Endothelial cell of umbilical vein (primary cell): ENCODE measurements at regions not wholly inside any gene's neighbourhood (a gene's known extent, or its start where the extent isn't known, plus 50 kb on each side); places are given as distances from the start of the nearest gene placed in this dataset.

Experiments used
- BruUV-seq: library from RNA; stranded (reverse); fragments of 400-500 nt; replicated peaks from 2 replicates; lab custom pipeline; 2021; lab: Mats Ljungman, UMichigan
- CTCF ChIA-PET: fragments of 300-600, 350-600 bp; sonication (Branson Sonifier 250); formaldehyde crosslinking; loops from one replicate; lab custom pipeline; 2021; ENCODE audit warnings: antibody characterized with exemption, inconsistent platforms; lab: Charles Lee
- POLR2A ChIA-PET: fragments of 300-600, 350-600 bp; sonication (Branson Sonifier 250); formaldehyde crosslinking; loops from one replicate; lab custom pipeline; 2021; ENCODE audit warnings: antibody characterized with exemption, inconsistent platforms; lab: Charles Lee
- DNase-seq: peaks from one replicate; pipeline ENCODE4 v3.0.0-alpha.2; 2011; ENCODE audit warnings: low read depth, low spot score
- FAIRE-seq: peaks from 2 replicates; lab custom pipeline; 2011; peaks lifted over from hg19 to GRCh38; lab: Jason Lieb, UNC
- H2AFZ ChIP-seq: 2 replicates; pipeline ENCODE4 v1.6.0; 2012; ENCODE audit warnings: low read depth, low read length, control low read depth, inconsistent platforms
- H3K27ac ChIP-seq: 2 replicates; pipeline ENCODE4 v1.5.1; 2011; ENCODE audit warnings: low read depth, mild to moderate bottlenecking, control low read depth, low read length, moderate library complexity; ENCODE audit not compliant: insufficient read depth
- H3K27me3 ChIP-seq, 2 experiments: 2 replicates each; pipeline versions ENCODE4 v1.6.0 to v1.6.1; 2011; ENCODE audit warnings: low read length in 2 of 2, mixed read lengths in 1 of 2; ENCODE audit not compliant: control insufficient read depth in 2 of 2, insufficient read depth in 2 of 2
- H3K36me3 ChIP-seq, 2 experiments: 2 replicates in 1 of 2; 3 replicates in 1 of 2; pipeline ENCODE4 v1.5.1; 2011; ENCODE audit warnings: low read length in 2 of 2, mild to moderate bottlenecking in 1 of 2, moderate library complexity in 1 of 2; ENCODE audit not compliant: control insufficient read depth in 2 of 2, insufficient read depth in 2 of 2; ENCODE audit errors: extremely low read depth in 1 of 2
- H3K4me1 ChIP-seq: 3 replicates; pipeline ENCODE4 v1.5.1; 2011; ENCODE audit warnings: mild to moderate bottlenecking, low read length; ENCODE audit not compliant: control insufficient read depth, insufficient read depth; ENCODE audit errors: extremely low read depth
- H3K4me2 ChIP-seq: 2 replicates; pipeline ENCODE4 v1.6.1; 2011; ENCODE audit warnings: low read length, control low read depth, mixed read lengths; ENCODE audit not compliant: insufficient read depth
- H3K4me3 ChIP-seq, 3 experiments: fragments of 200-600 bp in 1 of 3; sonication (generic), shearing (Covaris generic) in 1 of 3; replicated peaks in 1 of 3; 2 replicates each; pipeline ENCODE4 v1.5.1; 2011 to 2016; ENCODE audit warnings: control low read depth in 3 of 3, low read length in 3 of 3, mild to moderate bottlenecking in 2 of 3, inconsistent platforms in 1 of 3, low read depth in 1 of 3, moderate library complexity in 1 of 3; ENCODE audit not compliant: insufficient read depth in 1 of 3
- H3K79me2 ChIP-seq: 2 replicates; pipeline ENCODE4 v1.6.0; 2012; ENCODE audit warnings: low read length, inconsistent platforms; ENCODE audit not compliant: control insufficient read depth, insufficient read depth
- H3K9ac ChIP-seq: replicated peaks from 2 replicates; pipeline ENCODE3; 2011; ENCODE audit warnings: low read length, control low read depth; ENCODE audit not compliant: insufficient read depth; ENCODE audit errors: extremely low read depth
- H3K9me1 ChIP-seq: replicated peaks from 3 replicates; pipeline ENCODE4 v1.6.0; 2011; ENCODE audit warnings: mild to moderate bottlenecking, low read length; ENCODE audit not compliant: control insufficient read depth, insufficient read depth; ENCODE audit errors: extremely low read depth
- H3K9me3 ChIP-seq: replicated peaks from 2 replicates; pipeline ENCODE4 v1.5.1; 2012; ENCODE audit warnings: low read length, inconsistent platforms; ENCODE audit not compliant: control insufficient read depth, insufficient read depth
- H4K20me1 ChIP-seq: replicated peaks from 2 replicates; pipeline ENCODE3; 2011; ENCODE audit warnings: mild to moderate bottlenecking, low read length; ENCODE audit not compliant: control insufficient read depth, insufficient read depth; ENCODE audit errors: extremely low read depth
- EZH2 ChIP-seq: IDR thresholded peaks from 2 replicates; pipeline ENCODE4 v1.6.1; 2012; ENCODE audit warnings: borderline replicate concordance, low read depth, mild to moderate bottlenecking, moderate library complexity, low read length, inconsistent platforms; ENCODE audit not compliant: severe bottlenecking
- FOS ChIP-seq: IDR thresholded peaks from 2 replicates; pipeline ENCODE4 v1.6.1; 2011; ENCODE audit warnings: mild to moderate bottlenecking, low read length, moderate library complexity, borderline replicate concordance; ENCODE audit not compliant: insufficient read depth
- GATA2 ChIP-seq: IDR thresholded peaks from 2 replicates; pipeline ENCODE4 v1.7.0; 2011; ENCODE audit warnings: low read depth, mild to moderate bottlenecking, moderate library complexity, mixed read lengths, low read length; ENCODE audit not compliant: insufficient read length, insufficient read depth
- JUN ChIP-seq: IDR thresholded peaks from 2 replicates; pipeline ENCODE4 v1.6.1; 2011; ENCODE audit warnings: borderline replicate concordance, low read depth; ENCODE audit not compliant: insufficient read length, insufficient read depth
- MYC ChIP-seq: IDR thresholded peaks from one replicate; pipeline ENCODE4 v1.6.1; 2011; ENCODE audit warnings: mild to moderate bottlenecking, low read depth, low read length
- POLR2A ChIP-seq: IDR thresholded peaks from 2 replicates; pipeline ENCODE4 v1.6.1; 2012; ENCODE audit warnings: low read depth, mild to moderate bottlenecking, control low read depth, low read length
- POLR2AphosphoS5 ChIP-seq: IDR thresholded peaks from 2 replicates; pipeline ENCODE4 v1.6.1; 2012; ENCODE audit warnings: low read depth, mild to moderate bottlenecking, control low read depth, low read length, moderate library complexity; ENCODE audit not compliant: insufficient read depth
- dilution Hi-C: fragments of 300-500 bp; cut with MboI; formaldehyde crosslinking; loops from one replicate; pipeline ENCODE4 v1.15.0; 2019; ENCODE audit warnings: low sequenced_read_pairs; ENCODE audit not compliant: extremely low pct_ligation_motif_present
- intact Hi-C: fragments of 100-400 bp; cut with micrococcal nuclease; formaldehyde crosslinking; loops from one replicate; pipeline ENCODE4 v1.10.0; 2022
- TF ChIP-seq, protein P1 (sequence below): IDR thresholded peaks from 2 replicates; pipeline ENCODE4 v1.6.1; 2011; ENCODE audit not compliant: insufficient read depth, insufficient read length
- TF ChIP-seq, protein P2 (sequence below), 2 donors: IDR thresholded peaks; 1 replicate in 1 of 2; 2 replicates in 1 of 2; pipeline ENCODE4 v1.5.1; 2011; ENCODE audit warnings: low read length in 2 of 2, mild to moderate bottlenecking in 2 of 2, moderate library complexity in 2 of 2, control low read depth in 1 of 2, inconsistent platforms in 1 of 2, low read depth in 1 of 2; ENCODE audit not compliant: insufficient read depth in 1 of 2; ENCODE audit errors: extremely low read depth in 1 of 2

DNA sequence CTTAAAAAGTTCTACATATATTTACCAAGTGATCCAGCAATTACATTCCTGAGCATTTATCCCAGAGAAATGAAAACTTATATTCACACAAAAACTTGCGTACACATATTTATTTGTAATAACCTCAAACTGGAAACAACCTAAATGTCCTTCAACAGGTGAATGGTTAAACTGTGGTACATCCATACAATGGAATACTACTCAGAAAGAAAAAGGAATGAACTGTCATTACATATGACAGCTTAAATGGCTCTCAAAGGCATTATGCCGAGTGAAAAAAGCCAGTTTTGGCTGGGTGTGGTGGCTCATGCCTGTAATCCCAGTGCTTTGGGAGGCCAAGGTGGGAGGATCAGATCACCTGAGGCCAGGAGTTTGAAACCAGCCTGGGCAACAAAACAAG lies 79.1 kb upstream of the DYNC1I2 start:
- no TSS peak for BruUV-seq
- H2AFZ ChIP-seq, result no peak overlapping the region
- ChIA-PET POLR2A (no interaction called here), CTCF (interaction anchor here (1.3 kb wide), 1 partner anchor 519 kb away, joined by 3 read pairs; no protein-coding TSS in a partner anchor)
- H3K9me3 ChIP-seq, result no peaks in the 10 kb centered on the region
- H3K36me3 ChIP-seq, result no peaks in the 10 kb centered on the region
- TF ChIP-seq EZH2, result no peak
- no peaks in the 10 kb centered on the region for H3K9me1 ChIP-seq
- H3K27ac ChIP-seq, result no peak overlapping the region
- H3K4me3 ChIP-seq, result no peak overlapping the region
- H3K27me3 ChIP-seq, result peaks cover 0 to 2% of the 10 kb centered on the region in 2 experiments
- no peak overlapping the region for H3K4me2 ChIP-seq
- intact Hi-C loops (no loop called here), dilution Hi-C loops (no loop called here)
- DNase-seq (no peak), FAIRE-seq (no peak)
- H3K9ac ChIP-seq, result no peak overlapping the region
- no peaks in the 10 kb centered on the region for H4K20me1 ChIP-seq
- no peaks in the 10 kb centered on the region for H3K4me1 ChIP-seq
- H3K79me2 ChIP-seq, result no peaks in the 10 kb centered on the region

DNA sequence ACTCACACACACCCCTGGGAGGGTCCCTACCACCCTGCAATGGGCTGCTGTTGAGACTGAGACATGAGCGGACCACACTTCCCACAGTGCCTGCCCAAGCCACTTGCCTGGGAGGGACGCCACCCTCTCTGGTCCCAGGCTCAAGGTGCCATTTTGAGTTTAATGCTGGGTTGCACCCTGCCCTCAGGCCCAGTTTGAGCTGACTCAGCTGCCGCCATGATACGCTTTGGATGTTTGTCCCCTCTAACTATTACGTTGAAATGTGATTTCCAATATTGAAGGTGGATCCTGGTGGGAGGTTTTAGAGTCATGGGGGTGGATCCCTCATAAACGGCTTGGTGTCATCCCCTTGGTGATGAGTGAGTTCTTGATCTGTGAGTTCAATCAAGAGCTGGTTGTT lies 76.4 kb upstream of the DYNC1I2 start:
- Histone ChIP-seq H3K27me3 (peaks cover 2% of the 10 kb centered on the region in 2 experiments), H4K20me1 (no peaks in the 10 kb centered on the region), H3K4me1 (no peaks in the 10 kb centered on the region), H3K36me3 (no peaks in the 10 kb centered on the region), H3K9ac (no peak overlapping the region), H3K79me2 (no peaks in the 10 kb centered on the region), H3K4me2 (no peak overlapping the region), H3K9me3 (no peaks in the 10 kb centered on the region), H3K27ac (no peak overlapping the region), H2AFZ (no peak overlapping the region), H3K9me1 (no peaks in the 10 kb centered on the region), H3K4me3 (no peak overlapping the region)
- intact Hi-C loops, result no loop called here
- no peak for DNase-seq
- POLR2A ChIA-PET, result no interaction called here
- dilution Hi-C loops, result no loop called here
- TF ChIP-seq POLR2AphosphoS5 (no peak), JUN (no peak), FOS (no peak), GATA2 (no peak), EZH2 (no peak), POLR2A (no peak), MYC (no peak)
- TF ChIP-seq, protein P1, sequence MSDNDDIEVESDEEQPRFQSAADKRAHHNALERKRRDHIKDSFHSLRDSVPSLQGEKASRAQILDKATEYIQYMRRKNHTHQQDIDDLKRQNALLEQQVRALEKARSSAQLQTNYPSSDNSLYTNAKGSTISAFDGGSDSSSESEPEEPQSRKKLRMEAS, result no peak
- TF ChIP-seq, protein P2, sequence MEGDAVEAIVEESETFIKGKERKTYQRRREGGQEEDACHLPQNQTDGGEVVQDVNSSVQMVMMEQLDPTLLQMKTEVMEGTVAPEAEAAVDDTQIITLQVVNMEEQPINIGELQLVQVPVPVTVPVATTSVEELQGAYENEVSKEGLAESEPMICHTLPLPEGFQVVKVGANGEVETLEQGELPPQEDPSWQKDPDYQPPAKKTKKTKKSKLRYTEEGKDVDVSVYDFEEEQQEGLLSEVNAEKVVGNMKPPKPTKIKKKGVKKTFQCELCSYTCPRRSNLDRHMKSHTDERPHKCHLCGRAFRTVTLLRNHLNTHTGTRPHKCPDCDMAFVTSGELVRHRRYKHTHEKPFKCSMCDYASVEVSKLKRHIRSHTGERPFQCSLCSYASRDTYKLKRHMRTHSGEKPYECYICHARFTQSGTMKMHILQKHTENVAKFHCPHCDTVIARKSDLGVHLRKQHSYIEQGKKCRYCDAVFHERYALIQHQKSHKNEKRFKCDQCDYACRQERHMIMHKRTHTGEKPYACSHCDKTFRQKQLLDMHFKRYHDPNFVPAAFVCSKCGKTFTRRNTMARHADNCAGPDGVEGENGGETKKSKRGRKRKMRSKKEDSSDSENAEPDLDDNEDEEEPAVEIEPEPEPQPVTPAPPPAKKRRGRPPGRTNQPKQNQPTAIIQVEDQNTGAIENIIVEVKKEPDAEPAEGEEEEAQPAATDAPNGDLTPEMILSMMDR (IDR thresholded peaks at IDR 0.05; ENCODE audit: extremely low read depth in 1 of 2, insufficient read depth in 1 of 2, low read depth in 1 of 2, low read length in 2 of 2), result no peak
- CTCF ChIA-PET, result interaction anchor here (1.3 to 3.4 kb wide), 2 partner anchors 12 to 24 kb away, joined by 3 to 14 read pairs; no protein-coding TSS in a partner anchor
- FAIRE-seq, result no peak
- no TSS peak for BruUV-seq
